GM23338 (cell line): ENCODE measurements at regions not wholly inside any gene's neighbourhood (a gene's known extent, or its start where the extent isn't known, plus 50 kb on each side); places are given as distances from the start of the nearest gene placed in this dataset.

Experiments
- CREB1 ChIP-seq: fragments of 250-450 bp; sonication (Bioruptor Pico); IDR thresholded peaks from 2 replicates; pipeline ENCODE4 v1.5.0; 2020; ENCODE audit warnings: low read depth, mild to moderate bottlenecking, moderate library complexity
- ETS1 ChIP-seq: IDR thresholded peaks from 2 replicates; pipeline ENCODE4 v1.6.1; 2016; ENCODE audit warnings: antibody characterized with exemption
- EZH2 ChIP-seq: fragments of 200-600 bp; sonication (generic); IDR thresholded peaks from one replicate; pipeline ENCODE4 v1.8.0; 2017; ENCODE audit warnings: antibody characterized with exemption, mild to moderate bottlenecking, low read depth; ENCODE audit not compliant: unreplicated experiment
- EZH2phosphoT487 ChIP-seq: fragments of 200-600 bp; sonication (generic); IDR thresholded peaks from one replicate; pipeline ENCODE4 v1.8.1; 2018; ENCODE audit warnings: antibody characterized with exemption; ENCODE audit not compliant: unreplicated experiment
- JUNB ChIP-seq: IDR thresholded peaks from one replicate; pipeline ENCODE4 v1.6.1; 2016; ENCODE audit warnings: antibody characterized with exemption; ENCODE audit not compliant: unreplicated experiment
- POLR2AphosphoS5 ChIP-seq: IDR thresholded peaks from 2 replicates; pipeline ENCODE4 v1.6.1; 2016; ENCODE audit warnings: antibody characterized with exemption, low read depth
- ZNF114 ChIP-seq: fragments of 250-450 bp; sonication (Bioruptor Pico); IDR thresholded peaks from 2 replicates; pipeline ENCODE4 v1.5.0; 2020; ENCODE audit warnings: mild to moderate bottlenecking, moderate library complexity
- ZNF331 ChIP-seq: fragments of 250-450 bp; sonication (Bioruptor Pico); IDR thresholded peaks from 2 replicates; pipeline ENCODE4 v1.5.0; 2020; ENCODE audit warnings: low read depth, mild to moderate bottlenecking, moderate library complexity
- ZNF462 ChIP-seq: fragments of 250-450 bp; sonication (Bioruptor Pico); IDR thresholded peaks from 2 replicates; pipeline ENCODE4 v1.5.0; 2020; ENCODE audit warnings: mild to moderate bottlenecking, moderate library complexity
- TF ChIP-seq, protein P1 (sequence below), 2 experiments: fragments of 200-600 bp in 1 of 2; sonication (generic) in 1 of 2; conservative IDR thresholded peaks; 2 replicates each; pipeline versions ENCODE4 v1.5.1 to v1.6.1; 2016 to 2017; ENCODE audit warnings: antibody characterized with exemption in 2 of 2, low read depth in 2 of 2, mild to moderate bottlenecking in 2 of 2, moderate library complexity in 1 of 2
- TF ChIP-seq, protein P2 (sequence below): IDR thresholded peaks from one replicate; pipeline ENCODE4 v1.6.1; 2018; ENCODE audit warnings: antibody characterized with exemption; ENCODE audit not compliant: unreplicated experiment

GRCh38 chr4:153096344-153096743, 107.9 kb upstream of the TRIM2 start:
- TF ChIP-seq CREB1 (CRISPR knock-in tag) (no peak), ZNF462 (CRISPR knock-in tag) (no peak), POLR2AphosphoS5 (no peak), EZH2phosphoT487 (no peak), EZH2 (no peak), ZNF114 (CRISPR knock-in tag) (no peak), JUNB (no peak), ETS1 (no peak), ZNF331 (CRISPR knock-in tag) (no peak)
- TF ChIP-seq, protein P1, sequence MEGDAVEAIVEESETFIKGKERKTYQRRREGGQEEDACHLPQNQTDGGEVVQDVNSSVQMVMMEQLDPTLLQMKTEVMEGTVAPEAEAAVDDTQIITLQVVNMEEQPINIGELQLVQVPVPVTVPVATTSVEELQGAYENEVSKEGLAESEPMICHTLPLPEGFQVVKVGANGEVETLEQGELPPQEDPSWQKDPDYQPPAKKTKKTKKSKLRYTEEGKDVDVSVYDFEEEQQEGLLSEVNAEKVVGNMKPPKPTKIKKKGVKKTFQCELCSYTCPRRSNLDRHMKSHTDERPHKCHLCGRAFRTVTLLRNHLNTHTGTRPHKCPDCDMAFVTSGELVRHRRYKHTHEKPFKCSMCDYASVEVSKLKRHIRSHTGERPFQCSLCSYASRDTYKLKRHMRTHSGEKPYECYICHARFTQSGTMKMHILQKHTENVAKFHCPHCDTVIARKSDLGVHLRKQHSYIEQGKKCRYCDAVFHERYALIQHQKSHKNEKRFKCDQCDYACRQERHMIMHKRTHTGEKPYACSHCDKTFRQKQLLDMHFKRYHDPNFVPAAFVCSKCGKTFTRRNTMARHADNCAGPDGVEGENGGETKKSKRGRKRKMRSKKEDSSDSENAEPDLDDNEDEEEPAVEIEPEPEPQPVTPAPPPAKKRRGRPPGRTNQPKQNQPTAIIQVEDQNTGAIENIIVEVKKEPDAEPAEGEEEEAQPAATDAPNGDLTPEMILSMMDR (conservative IDR thresholded peaks at IDR 0.05; ENCODE audit: low read depth in 2 of 2) = no peak
- TF ChIP-seq, protein P2, sequence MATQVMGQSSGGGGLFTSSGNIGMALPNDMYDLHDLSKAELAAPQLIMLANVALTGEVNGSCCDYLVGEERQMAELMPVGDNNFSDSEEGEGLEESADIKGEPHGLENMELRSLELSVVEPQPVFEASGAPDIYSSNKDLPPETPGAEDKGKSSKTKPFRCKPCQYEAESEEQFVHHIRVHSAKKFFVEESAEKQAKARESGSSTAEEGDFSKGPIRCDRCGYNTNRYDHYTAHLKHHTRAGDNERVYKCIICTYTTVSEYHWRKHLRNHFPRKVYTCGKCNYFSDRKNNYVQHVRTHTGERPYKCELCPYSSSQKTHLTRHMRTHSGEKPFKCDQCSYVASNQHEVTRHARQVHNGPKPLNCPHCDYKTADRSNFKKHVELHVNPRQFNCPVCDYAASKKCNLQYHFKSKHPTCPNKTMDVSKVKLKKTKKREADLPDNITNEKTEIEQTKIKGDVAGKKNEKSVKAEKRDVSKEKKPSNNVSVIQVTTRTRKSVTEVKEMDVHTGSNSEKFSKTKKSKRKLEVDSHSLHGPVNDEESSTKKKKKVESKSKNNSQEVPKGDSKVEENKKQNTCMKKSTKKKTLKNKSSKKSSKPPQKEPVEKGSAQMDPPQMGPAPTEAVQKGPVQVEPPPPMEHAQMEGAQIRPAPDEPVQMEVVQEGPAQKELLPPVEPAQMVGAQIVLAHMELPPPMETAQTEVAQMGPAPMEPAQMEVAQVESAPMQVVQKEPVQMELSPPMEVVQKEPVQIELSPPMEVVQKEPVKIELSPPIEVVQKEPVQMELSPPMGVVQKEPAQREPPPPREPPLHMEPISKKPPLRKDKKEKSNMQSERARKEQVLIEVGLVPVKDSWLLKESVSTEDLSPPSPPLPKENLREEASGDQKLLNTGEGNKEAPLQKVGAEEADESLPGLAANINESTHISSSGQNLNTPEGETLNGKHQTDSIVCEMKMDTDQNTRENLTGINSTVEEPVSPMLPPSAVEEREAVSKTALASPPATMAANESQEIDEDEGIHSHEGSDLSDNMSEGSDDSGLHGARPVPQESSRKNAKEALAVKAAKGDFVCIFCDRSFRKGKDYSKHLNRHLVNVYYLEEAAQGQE = no peak
